SK-N-SH (cell line): ENCODE measurements at regions not wholly inside any gene's neighbourhood (a gene's known extent, or its start where the extent isn't known, plus 50 kb on each side); places are given as distances from the start of the nearest gene placed in this dataset.

Experiments
- CTCF ChIP-seq: fragments of 200-600 bp; sonication (generic); IDR thresholded peaks from 2 replicates; pipeline ENCODE4 v1.6.1; 2017; ENCODE audit warnings: antibody characterized with exemption, mild to moderate bottlenecking, moderate library complexity
- EP300 ChIP-seq, 2 experiments: IDR thresholded peaks; 2 replicates each; pipeline versions ENCODE4 v1.4.0 to v1.6.1; 2012; ENCODE audit warnings: borderline replicate concordance in 1 of 2, low read depth in 1 of 2, low read length in 1 of 2
- GABPA ChIP-seq: IDR thresholded peaks from 2 replicates; pipeline ENCODE4 v1.4.0; 2012; ENCODE audit warnings: low read depth, mild to moderate bottlenecking
- MAX ChIP-seq: IDR thresholded peaks from 2 replicates; pipeline ENCODE4 v1.4.0; 2012; ENCODE audit warnings: low read depth
- REST ChIP-seq: IDR thresholded peaks from 2 replicates; pipeline ENCODE4 v1.6.1; 2012; ENCODE audit warnings: mild to moderate bottlenecking, low read depth, low read length, moderate library complexity
- RFX5 ChIP-seq: IDR thresholded peaks from 2 replicates; pipeline ENCODE4 v1.6.1; 2012; ENCODE audit warnings: mild to moderate bottlenecking, improper control_type of control experiment, low read length
- SMC3 ChIP-seq: IDR thresholded peaks from 2 replicates; pipeline ENCODE4 v1.6.1; 2012; ENCODE audit warnings: low read depth, low read length, improper control_type of control experiment
- TAF1 ChIP-seq: IDR thresholded peaks from 2 replicates; pipeline ENCODE4 v1.6.1; 2012; ENCODE audit warnings: low read depth, mild to moderate bottlenecking, low read length, moderate library complexity, borderline replicate concordance
- TCF12 ChIP-seq: IDR thresholded peaks from 2 replicates; pipeline ENCODE4 v1.4.0; 2012
- USF1 ChIP-seq: IDR thresholded peaks from 2 replicates; pipeline ENCODE4 v1.4.0; 2012; ENCODE audit warnings: low read depth, borderline replicate concordance
- YY1 ChIP-seq: IDR thresholded peaks from 2 replicates; pipeline ENCODE4 v1.4.0; 2012; ENCODE audit warnings: low read depth, mild to moderate bottlenecking
- TF ChIP-seq, protein P1 (sequence below): IDR thresholded peaks from 2 replicates; pipeline ENCODE4 v1.4.0; 2012; ENCODE audit warnings: low read depth, borderline replicate concordance

DNA sequence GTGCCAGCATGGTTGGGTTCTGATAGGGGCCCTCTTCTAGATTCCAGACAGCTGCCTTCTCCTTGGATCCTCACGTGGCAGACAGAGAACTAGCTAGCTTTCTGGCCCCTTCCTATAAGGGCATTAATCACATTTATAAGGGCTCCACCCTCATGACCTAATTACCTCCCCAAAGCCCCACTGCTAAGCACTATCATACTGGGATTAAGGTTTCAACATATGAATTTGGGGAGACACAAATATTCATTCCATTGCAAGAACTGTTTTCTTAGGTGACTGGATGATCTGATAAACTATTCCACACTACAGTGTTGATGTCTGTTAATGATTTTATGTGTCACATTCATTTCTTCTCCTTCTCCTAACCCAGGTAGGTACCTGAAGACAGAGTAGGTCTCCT, 135.8 kb upstream of the COL21A1 start:
- TF ChIP-seq YY1 (no peak), SMC3 (no peak), CTCF (no peak), TCF12 (no peak), GABPA (no peak), MAX (no peak), TAF1 (no peak), REST (no peak), EP300 (IDR thresholded peaks at IDR 0.05; ENCODE audit: borderline replicate concordance in 1 of 2, low read depth in 1 of 2, low read length in 1 of 2) (no peak), USF1 (no peak), RFX5 (no peak)
- TF ChIP-seq, protein P1, sequence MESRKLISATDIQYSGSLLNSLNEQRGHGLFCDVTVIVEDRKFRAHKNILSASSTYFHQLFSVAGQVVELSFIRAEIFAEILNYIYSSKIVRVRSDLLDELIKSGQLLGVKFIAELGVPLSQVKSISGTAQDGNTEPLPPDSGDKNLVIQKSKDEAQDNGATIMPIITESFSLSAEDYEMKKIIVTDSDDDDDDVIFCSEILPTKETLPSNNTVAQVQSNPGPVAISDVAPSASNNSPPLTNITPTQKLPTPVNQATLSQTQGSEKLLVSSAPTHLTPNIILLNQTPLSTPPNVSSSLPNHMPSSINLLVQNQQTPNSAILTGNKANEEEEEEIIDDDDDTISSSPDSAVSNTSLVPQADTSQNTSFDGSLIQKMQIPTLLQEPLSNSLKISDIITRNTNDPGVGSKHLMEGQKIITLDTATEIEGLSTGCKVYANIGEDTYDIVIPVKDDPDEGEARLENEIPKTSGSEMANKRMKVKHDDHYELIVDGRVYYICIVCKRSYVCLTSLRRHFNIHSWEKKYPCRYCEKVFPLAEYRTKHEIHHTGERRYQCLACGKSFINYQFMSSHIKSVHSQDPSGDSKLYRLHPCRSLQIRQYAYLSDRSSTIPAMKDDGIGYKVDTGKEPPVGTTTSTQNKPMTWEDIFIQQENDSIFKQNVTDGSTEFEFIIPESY = no peak
